Sigmoid colon (tissue), 6 donors: ENCODE measurements at regions not wholly inside any gene's neighbourhood (a gene's known extent, or its start where the extent isn't known, plus 50 kb on each side); places are given as distances from the start of the nearest gene placed in this dataset.

Experiments
- DNase-seq: peaks from one replicate; pipeline ENCODE4 v3.0.0-alpha.2; 2019
- H3K27ac ChIP-seq, 4 donors: fragments of 200-600 bp; sonication (generic); one replicate each; pipeline ENCODE4 v1.5.1; 2016 to 2019; ENCODE audit warnings: mild to moderate bottlenecking in 1 of 4
- H3K27me3 ChIP-seq, 3 donors: fragments of 200-600 bp; sonication (generic); one replicate each; pipeline ENCODE4 v1.5.1; 2019; ENCODE audit warnings: mild to moderate bottlenecking in 1 of 3
- H3K36me3 ChIP-seq, 4 donors: fragments of 200-600 bp; sonication (generic); one replicate each; pipeline ENCODE4 v1.5.1; 2016 to 2019
- H3K4me1 ChIP-seq, 4 donors: fragments of 200-600 bp; sonication (generic); one replicate each; pipeline ENCODE4 v1.5.1; 2017 to 2019
- H3K4me3 ChIP-seq, 4 donors: fragments of 200-600 bp; sonication (generic); one replicate each; pipeline ENCODE4 v1.5.1; 2017 to 2019; ENCODE audit warnings: mild to moderate bottlenecking in 2 of 4, moderate library complexity in 1 of 4
- H3K9me3 ChIP-seq, 4 donors: fragments of 200-600 bp in 3 of 4; sonication (generic) in 3 of 4; one replicate each; pipeline versions ENCODE4 v1.5.1 to v1.6.1; 2013 to 2019
- EP300 ChIP-seq, 4 donors: sonication (generic); formaldehyde crosslinking; IDR thresholded peaks; one replicate each; pipeline ENCODE4 v1.6.1; 2017; ENCODE audit warnings: antibody characterized with exemption in 4 of 4
- POLR2A ChIP-seq, 2 donors: fragments of 450-650 bp; IDR thresholded peaks; one replicate each; pipeline ENCODE4 v1.6.1; 2016; ENCODE audit warnings: antibody characterized with exemption in 2 of 2, mild to moderate bottlenecking in 2 of 2, moderate library complexity in 2 of 2
- POLR2AphosphoS5 ChIP-seq, 4 donors: sonication (generic); formaldehyde crosslinking; IDR thresholded peaks; one replicate each; pipeline ENCODE4 v1.6.1; 2017; ENCODE audit warnings: antibody characterized with exemption in 4 of 4
- WGBS, 2 donors: extraction: QIAGEN DNeasy Blood & Tissue Kit; methylation state at CpG; one replicate each; pipeline ENCODE4 v1.1.7; 2013; 5-methylcytosine and 5-hydroxymethylcytosine counted together
- intact Hi-C: fragments of 100-400 bp; cut with DNase I; formaldehyde crosslinking; loops from one replicate; pipeline ENCODE4 v1.15.1; 2023
- TF ChIP-seq, protein P1 (sequence below), 4 experiments: fragments of 450-650 bp in 3 of 4; fragments of 200-600 bp in 1 of 4; IDR thresholded peaks; one replicate each; pipeline ENCODE4 v1.5.1; 2016 to 2019; ENCODE audit warnings: antibody characterized with exemption in 4 of 4, mild to moderate bottlenecking in 3 of 4, moderate library complexity in 2 of 4
- donor health status: healthy with polysubstance abuse.
- donor health status: healthy.

- Histone ChIP-seq H3K9me3 (no peaks in the 10 kb centered on the region), H3K27ac (no peak overlapping the region), H3K27me3 (no peaks in the 10 kb centered on the region), H3K4me3 (no peak overlapping the region), H3K36me3 (no peaks in the 10 kb centered on the region), H3K4me1 (no peaks in the 10 kb centered on the region)
- DNase-seq = no peak
- TF ChIP-seq, protein P1, sequence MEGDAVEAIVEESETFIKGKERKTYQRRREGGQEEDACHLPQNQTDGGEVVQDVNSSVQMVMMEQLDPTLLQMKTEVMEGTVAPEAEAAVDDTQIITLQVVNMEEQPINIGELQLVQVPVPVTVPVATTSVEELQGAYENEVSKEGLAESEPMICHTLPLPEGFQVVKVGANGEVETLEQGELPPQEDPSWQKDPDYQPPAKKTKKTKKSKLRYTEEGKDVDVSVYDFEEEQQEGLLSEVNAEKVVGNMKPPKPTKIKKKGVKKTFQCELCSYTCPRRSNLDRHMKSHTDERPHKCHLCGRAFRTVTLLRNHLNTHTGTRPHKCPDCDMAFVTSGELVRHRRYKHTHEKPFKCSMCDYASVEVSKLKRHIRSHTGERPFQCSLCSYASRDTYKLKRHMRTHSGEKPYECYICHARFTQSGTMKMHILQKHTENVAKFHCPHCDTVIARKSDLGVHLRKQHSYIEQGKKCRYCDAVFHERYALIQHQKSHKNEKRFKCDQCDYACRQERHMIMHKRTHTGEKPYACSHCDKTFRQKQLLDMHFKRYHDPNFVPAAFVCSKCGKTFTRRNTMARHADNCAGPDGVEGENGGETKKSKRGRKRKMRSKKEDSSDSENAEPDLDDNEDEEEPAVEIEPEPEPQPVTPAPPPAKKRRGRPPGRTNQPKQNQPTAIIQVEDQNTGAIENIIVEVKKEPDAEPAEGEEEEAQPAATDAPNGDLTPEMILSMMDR (IDR thresholded peaks at IDR 0.05) = no peak
- TF ChIP-seq POLR2AphosphoS5 (IDR thresholded peaks at IDR 0.05) (no peak), EP300 (IDR thresholded peaks at IDR 0.05) (no peak), POLR2A (IDR thresholded peaks at IDR 0.05) (no peak)
- WGBS, 2 donors = 88 to 89% methylated on average over 1 of the region's 1 CpG
- intact Hi-C loops = no loop called here
Observed at GRCh38 chr12:22990501-22990900, 365.5 kb downstream of the ETNK1 start.

GRCh38 chr12:22991250-22991844 lies 366.4 kb downstream of the ETNK1 start:
- no peaks in the 10 kb centered on the region for H3K4me1 ChIP-seq
- no peak for DNase-seq

DNA sequence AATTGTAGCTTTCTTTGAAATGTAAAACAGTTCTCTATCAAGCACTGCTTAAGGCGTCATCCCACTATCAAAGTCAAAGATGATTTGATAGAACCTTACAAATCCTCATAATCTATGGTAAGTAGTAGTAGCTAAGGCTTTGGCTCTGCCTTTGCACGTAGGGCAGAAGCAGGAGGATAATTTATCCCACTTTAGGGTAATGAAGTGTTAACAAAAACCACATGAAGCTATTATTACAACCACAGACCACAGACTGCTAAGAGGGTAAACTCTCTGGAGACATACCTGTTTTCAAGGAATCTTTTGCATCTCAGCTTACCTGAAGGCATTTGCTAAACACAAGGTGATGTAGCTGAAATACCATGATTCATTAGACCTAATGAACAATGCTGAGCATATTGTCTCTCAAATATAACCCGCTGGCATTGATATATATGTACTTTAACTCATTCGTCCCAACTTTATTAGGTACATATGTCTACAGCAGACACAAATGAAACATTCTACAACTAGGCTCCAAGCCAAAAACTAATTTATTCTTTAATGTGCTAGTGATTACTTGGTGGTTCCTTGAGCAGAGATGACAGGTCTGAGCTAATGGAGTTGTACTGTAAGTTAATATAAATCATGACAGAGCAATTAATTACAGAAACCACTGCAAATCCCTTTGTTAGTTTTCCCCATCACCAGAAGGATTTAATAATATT lies 368.8 kb downstream of the ETNK1 start:
- Histone ChIP-seq H3K27me3 (no peaks in the 10 kb centered on the region), H3K4me1 (no peaks in the 10 kb centered on the region), H3K9me3 (no peaks in the 10 kb centered on the region), H3K27ac (no peak overlapping the region), H3K4me3 (no peak overlapping the region), H3K36me3 (no peaks in the 10 kb centered on the region)
- intact Hi-C loops = no loop called here
- WGBS, 2 donors = 63 to 75% methylated on average over 4 of the region's 4 CpGs
- no peak for TF ChIP-seq POLR2A (IDR thresholded peaks at IDR 0.05)
- DNase-seq = no peak

More at GRCh38 chr12:22991250-22991844, 366.4 kb downstream of the ETNK1 start:
- Histone ChIP-seq H3K36me3 (no peaks in the 10 kb centered on the region), H3K9me3 (no peaks in the 10 kb centered on the region), H3K27me3 (no peaks in the 10 kb centered on the region), H3K27ac (no peak overlapping the region), H3K4me3 (no peak overlapping the region)
- TF ChIP-seq, protein P1 (IDR thresholded peaks at IDR 0.05) = no peak
- TF ChIP-seq POLR2A (IDR thresholded peaks at IDR 0.05) = no peak
- TF ChIP-seq POLR2AphosphoS5 (IDR thresholded peaks at IDR 0.05) = no peak
- TF ChIP-seq EP300 (IDR thresholded peaks at IDR 0.05) = no peak
- intact Hi-C loops = no loop called here
- 78 to 80% methylated on average over 3 of the region's 3 CpGs for WGBS, 2 donors

DNA sequence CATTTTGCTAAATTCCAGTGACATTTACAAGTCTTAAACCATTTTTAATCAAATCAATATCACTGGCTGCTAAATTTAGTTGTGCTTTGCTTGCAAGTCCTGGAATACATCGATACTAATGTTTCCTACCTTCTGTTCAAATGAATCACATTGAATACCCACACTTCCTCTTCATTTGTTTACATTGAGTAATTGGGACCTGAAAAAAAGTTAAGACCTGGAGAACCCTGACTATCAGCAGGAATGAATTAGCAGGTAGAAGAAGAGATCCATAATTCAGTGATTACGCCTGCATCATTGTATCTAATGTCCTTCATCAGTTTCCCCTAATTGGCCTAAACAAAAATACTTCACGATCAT lies 369.3 kb downstream of the ETNK1 start:
- intact Hi-C loops = no loop called here
- peaks cover 0 to 1% (median 0%) of the 10 kb centered on the region in 4 donors for H3K9me3 ChIP-seq
- WGBS, 2 donors = 70 to 83% methylated on average over 3 of the region's 3 CpGs
- H3K4me3 ChIP-seq = no peak overlapping the region
- DNase-seq = no peak
- no peaks in the 10 kb centered on the region for H3K4me1 ChIP-seq
- H3K36me3 ChIP-seq = no peaks in the 10 kb centered on the region
- H3K27ac ChIP-seq = no peak overlapping the region
- TF ChIP-seq, protein P1 (IDR thresholded peaks at IDR 0.05) = no peak
- no peak for TF ChIP-seq POLR2A (IDR thresholded peaks at IDR 0.05)
- no peak for TF ChIP-seq POLR2AphosphoS5 (IDR thresholded peaks at IDR 0.05)
- TF ChIP-seq EP300 (IDR thresholded peaks at IDR 0.05) = no peak
- no peaks in the 10 kb centered on the region for H3K27me3 ChIP-seq

- H3K36me3 ChIP-seq = no peaks in the 10 kb centered on the region
- no peak overlapping the region for H3K4me3 ChIP-seq
- H3K9me3 ChIP-seq = peaks cover 0 to 1% (median 0%) of the 10 kb centered on the region in 4 donors
- no peaks in the 10 kb centered on the region for H3K4me1 ChIP-seq
- no peak overlapping the region for H3K27ac ChIP-seq
- DNase-seq = no peak
- intact Hi-C loops = no loop called here
- WGBS, 2 donors = 72 to 75% methylated on average over 3 of the region's 3 CpGs
- no peaks in the 10 kb centered on the region for H3K27me3 ChIP-seq
- TF ChIP-seq, protein P1 (IDR thresholded peaks at IDR 0.05) = no peak
- TF ChIP-seq EP300 (IDR thresholded peaks at IDR 0.05) (no peak), POLR2AphosphoS5 (IDR thresholded peaks at IDR 0.05) (no peak), POLR2A (IDR thresholded peaks at IDR 0.05) (no peak)
Observed at GRCh38 chr12:23001487-23001886, 376.5 kb downstream of the ETNK1 start.
